HEK293 (cell line): ENCODE measurements at regions not wholly inside any gene's neighbourhood (a gene's known extent, or its start where the extent isn't known, plus 50 kb on each side); places are given as distances from the start of the nearest gene placed in this dataset.

ENCODE experiments used
- CTCF ChIA-PET: fragments of 350-600 bp; formaldehyde crosslinking; extraction: SDS; loops from one replicate; lab custom pipeline; 2021; ENCODE audit warnings: antibody characterized with exemption; lab: Yijun Ruan, JAX
- POLR2A ChIA-PET: fragments of 300-600 bp; formaldehyde crosslinking; extraction: SDS; loops from one replicate; lab custom pipeline; 2020; ENCODE audit warnings: antibody characterized with exemption, inconsistent platforms; lab: Yijun Ruan, JAX
- H3K27ac ChIP-seq: fragments of 200-500 bp; sonication (Bioruptor generic); 2 replicates; pipeline ENCODE4 v1.5.1; 2014; ENCODE audit warnings: low read depth, low read length, control low read depth, inconsistent platforms; ENCODE audit errors: extremely low read depth
- H3K36me3 ChIP-seq, 2 experiments: fragments of 200-500 bp in 1 of 2; sonication (Bioruptor generic) in 1 of 2; 1 replicate in 1 of 2; 2 replicates in 1 of 2; pipeline ENCODE4 v1.5.1; 2014 to 2017; ENCODE audit warnings: inconsistent platforms in 2 of 2, low read length in 2 of 2; ENCODE audit not compliant: control insufficient read depth in 2 of 2, insufficient read depth in 1 of 2
- H3K4me1 ChIP-seq: fragments of 200-500 bp; sonication (Bioruptor generic); 2 replicates; pipeline ENCODE4 v1.5.1; 2014; ENCODE audit warnings: mild to moderate bottlenecking, low read length, inconsistent platforms; ENCODE audit not compliant: control insufficient read depth, insufficient read depth
- H3K4me3 ChIP-seq: 2 replicates; pipeline ENCODE4 v1.5.1; 2011; ENCODE audit warnings: low read depth, mild to moderate bottlenecking, control low read depth, low read length, moderate library complexity
- H3K9me3 ChIP-seq: fragments of 200-500 bp; sonication (Bioruptor generic); 2 replicates; pipeline ENCODE4 v1.5.1; 2014; ENCODE audit warnings: low read depth, low read length, inconsistent platforms; ENCODE audit not compliant: control insufficient read depth, insufficient read depth
- GLIS2 ChIP-seq: fragments of 450-650 bp; formaldehyde crosslinking; IDR thresholded peaks from 2 replicates; pipeline ENCODE4 v1.5.1; 2016; ENCODE audit warnings: missing biosample characterization, missing genetic modification characterization
- HOXC10 ChIP-seq: sonication (generic); formaldehyde crosslinking; IDR thresholded peaks from 2 replicates; pipeline ENCODE4 v1.8.1; 2023; ENCODE audit warnings: mild to moderate bottlenecking, missing genetic modification reagents
- SALL2 ChIP-seq: fragments of 450-650 bp; formaldehyde crosslinking; IDR thresholded peaks from 2 replicates; pipeline ENCODE4 v1.5.0; 2017; ENCODE audit warnings: missing biosample characterization, mild to moderate bottlenecking, missing genetic modification characterization, borderline replicate concordance
- YY1 ChIP-seq: fragments of 450-650 bp; formaldehyde crosslinking; IDR thresholded peaks from 2 replicates; pipeline ENCODE4 v1.5.1; 2018; ENCODE audit warnings: missing biosample characterization, missing genetic modification characterization
- ZBTB7A ChIP-seq: fragments of 450-650 bp; formaldehyde crosslinking; IDR thresholded peaks from 2 replicates; pipeline ENCODE4 v1.5.1; 2016; ENCODE audit warnings: low read depth, missing biosample characterization, missing genetic modification characterization
- ZEB2 ChIP-seq: fragments of 450-650 bp; formaldehyde crosslinking; IDR thresholded peaks from 2 replicates; pipeline ENCODE4 v1.5.1; 2016; ENCODE audit warnings: missing biosample characterization, missing genetic modification characterization
- ZNF112 ChIP-seq: fragments of 450-650 bp; formaldehyde crosslinking; IDR thresholded peaks from 2 replicates; pipeline ENCODE4 v1.5.0; 2017; ENCODE audit warnings: missing biosample characterization, missing genetic modification characterization
- ZNF16 ChIP-seq: fragments of 450-650 bp; formaldehyde crosslinking; IDR thresholded peaks from 2 replicates; pipeline ENCODE4 v1.5.1; 2016; ENCODE audit warnings: low read depth, missing biosample characterization, missing genetic modification characterization
- ZNF174 ChIP-seq: fragments of 450-650 bp; formaldehyde crosslinking; IDR thresholded peaks from 2 replicates; pipeline ENCODE4 v1.5.0; 2017; ENCODE audit warnings: missing biosample characterization, mild to moderate bottlenecking, missing genetic modification characterization
- ZNF184 ChIP-seq: fragments of 450-650 bp; IDR thresholded peaks from 2 replicates; pipeline ENCODE4 v1.5.1; 2018; ENCODE audit warnings: missing biosample characterization, mild to moderate bottlenecking, missing genetic modification characterization
- ZNF19 ChIP-seq: fragments of 450-650 bp; formaldehyde crosslinking; IDR thresholded peaks from 2 replicates; pipeline ENCODE4; 2016; ENCODE audit warnings: missing biosample characterization, missing genetic modification characterization, low read depth
- ZNF2 ChIP-seq: fragments of 450-650 bp; formaldehyde crosslinking; IDR thresholded peaks from 2 replicates; pipeline ENCODE4 v1.5.1; 2016; ENCODE audit warnings: missing biosample characterization, missing genetic modification characterization
- ZNF202 ChIP-seq: fragments of 450-650 bp; formaldehyde crosslinking; IDR thresholded peaks from 2 replicates; pipeline ENCODE4 v1.5.1; 2016; ENCODE audit warnings: missing biosample characterization, missing genetic modification characterization, borderline replicate concordance
- ZNF311 ChIP-seq: fragments of 450-650 bp; formaldehyde crosslinking; IDR thresholded peaks from 2 replicates; pipeline ENCODE4 v1.5.1; 2017; ENCODE audit warnings: missing biosample characterization, missing genetic modification characterization, borderline replicate concordance
- ZNF335 ChIP-seq: fragments of 450-650 bp; formaldehyde crosslinking; conservative IDR thresholded peaks from 2 replicates; pipeline ENCODE4 v1.5.1; 2016; ENCODE audit warnings: missing biosample characterization, missing genetic modification characterization
- ZNF391 ChIP-seq: fragments of 450-650 bp; formaldehyde crosslinking; IDR thresholded peaks from 2 replicates; pipeline ENCODE4 v1.5.1; 2016; ENCODE audit warnings: low read depth, missing biosample characterization, missing genetic modification characterization, borderline replicate concordance
- ZNF394 ChIP-seq: fragments of 450-650 bp; formaldehyde crosslinking; IDR thresholded peaks from 2 replicates; pipeline ENCODE4 v1.5.1; 2016; ENCODE audit warnings: missing biosample characterization, missing genetic modification characterization, mild to moderate bottlenecking, moderate library complexity, borderline replicate concordance
- ZNF433 ChIP-seq: fragments of 450-650 bp; formaldehyde crosslinking; IDR thresholded peaks from 2 replicates; pipeline ENCODE4 v1.5.1; 2016; ENCODE audit warnings: missing biosample characterization, missing genetic modification characterization, low read depth
- ZNF521 ChIP-seq: fragments of 450-650 bp; formaldehyde crosslinking; IDR thresholded peaks from 2 replicates; pipeline ENCODE4 v1.5.1; 2017; ENCODE audit warnings: missing biosample characterization, mild to moderate bottlenecking, missing genetic modification characterization
- ZNF626 ChIP-seq: fragments of 450-650 bp; sonication (Bioruptor Pico); formaldehyde crosslinking; IDR thresholded peaks from 2 replicates; pipeline ENCODE4 v1.5.1; 2018; ENCODE audit warnings: missing biosample characterization, missing genetic modification characterization, inconsistent platforms
- ZNF658 ChIP-seq: fragments of 450-650 bp; formaldehyde crosslinking; IDR thresholded peaks from 2 replicates; pipeline ENCODE4; 2016; ENCODE audit warnings: missing biosample characterization, missing genetic modification characterization
- ZNF677 ChIP-seq: fragments of 450-650 bp; IDR thresholded peaks from 2 replicates; pipeline ENCODE4 v1.5.0; 2018; ENCODE audit warnings: missing biosample characterization, mild to moderate bottlenecking, missing genetic modification characterization, moderate library complexity
- ZNF776 ChIP-seq: fragments of 450-650 bp; formaldehyde crosslinking; IDR thresholded peaks from 2 replicates; pipeline ENCODE4 v1.5.0; 2017; ENCODE audit warnings: missing biosample characterization, missing genetic modification characterization, borderline replicate concordance
- ZNF777 ChIP-seq: fragments of 450-650 bp; formaldehyde crosslinking; IDR thresholded peaks from 2 replicates; pipeline ENCODE4 v1.5.1; 2017; ENCODE audit warnings: missing biosample characterization, missing genetic modification characterization, borderline replicate concordance
- TF ChIP-seq, protein P1 (sequence below): fragments of 450-650 bp; formaldehyde crosslinking; IDR thresholded peaks from 2 replicates; pipeline ENCODE4 v1.5.1; 2016; ENCODE audit warnings: missing biosample characterization, missing genetic modification characterization
- TF ChIP-seq, protein P2 (sequence below): fragments of 450-650 bp; formaldehyde crosslinking; IDR thresholded peaks from 2 replicates; pipeline ENCODE4 v1.5.1; 2016; ENCODE audit warnings: missing biosample characterization, missing genetic modification characterization
- TF ChIP-seq, protein P3 (sequence below): fragments of 450-650 bp; formaldehyde crosslinking; IDR thresholded peaks from 2 replicates; pipeline ENCODE4 v1.5.1; 2016; ENCODE audit warnings: missing biosample characterization, missing genetic modification characterization
- TF ChIP-seq, protein P4 (sequence below): fragments of 450-650 bp; formaldehyde crosslinking; IDR thresholded peaks from 2 replicates; pipeline ENCODE4 v1.5.1; 2016; ENCODE audit warnings: missing biosample characterization, missing genetic modification characterization

DNA sequence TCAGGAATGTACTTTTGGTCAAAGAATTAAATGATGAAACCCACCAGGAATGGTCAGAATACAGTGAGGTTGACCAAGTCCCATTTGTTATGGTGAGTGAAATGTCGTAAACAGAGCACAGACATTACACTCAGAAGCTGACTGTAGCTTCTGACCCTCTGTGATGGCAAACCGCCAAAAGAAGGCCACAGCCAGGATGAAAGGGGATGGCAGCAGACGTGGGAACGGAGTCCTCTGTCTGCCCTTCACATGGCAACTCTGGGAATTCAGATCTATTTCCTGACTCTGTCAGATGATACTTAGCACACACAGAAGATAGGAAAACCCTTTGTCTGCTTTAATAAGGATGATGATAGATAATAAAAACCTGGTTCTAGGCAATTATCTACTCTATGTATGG is 757.1 kb downstream of the SORCS3 start:
- Histone ChIP-seq H3K36me3 (no peaks in the 10 kb centered on the region), H3K9me3 (no peaks in the 10 kb centered on the region), H3K4me1 (no peaks in the 10 kb centered on the region), H3K27ac (no peak overlapping the region), H3K4me3 (no peak overlapping the region)
- ChIA-PET CTCF (interaction anchor here (0.7 kb wide), 1 partner anchor 204 kb away, joined by 3 read pairs; no protein-coding TSS in a partner anchor), POLR2A (no interaction called here)
- no peak for TF ChIP-seq ZNF184
- no peak for TF ChIP-seq GLIS2 (tag by site-specific recombination)
- TF ChIP-seq ZNF2: no peak
- TF ChIP-seq, protein P1, sequence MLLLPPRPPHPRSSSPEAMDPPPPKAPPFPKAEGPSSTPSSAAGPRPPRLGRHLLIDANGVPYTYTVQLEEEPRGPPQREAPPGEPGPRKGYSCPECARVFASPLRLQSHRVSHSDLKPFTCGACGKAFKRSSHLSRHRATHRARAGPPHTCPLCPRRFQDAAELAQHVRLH (tag by site-specific recombination): no peak
- TF ChIP-seq HOXC10: no peak

DNA sequence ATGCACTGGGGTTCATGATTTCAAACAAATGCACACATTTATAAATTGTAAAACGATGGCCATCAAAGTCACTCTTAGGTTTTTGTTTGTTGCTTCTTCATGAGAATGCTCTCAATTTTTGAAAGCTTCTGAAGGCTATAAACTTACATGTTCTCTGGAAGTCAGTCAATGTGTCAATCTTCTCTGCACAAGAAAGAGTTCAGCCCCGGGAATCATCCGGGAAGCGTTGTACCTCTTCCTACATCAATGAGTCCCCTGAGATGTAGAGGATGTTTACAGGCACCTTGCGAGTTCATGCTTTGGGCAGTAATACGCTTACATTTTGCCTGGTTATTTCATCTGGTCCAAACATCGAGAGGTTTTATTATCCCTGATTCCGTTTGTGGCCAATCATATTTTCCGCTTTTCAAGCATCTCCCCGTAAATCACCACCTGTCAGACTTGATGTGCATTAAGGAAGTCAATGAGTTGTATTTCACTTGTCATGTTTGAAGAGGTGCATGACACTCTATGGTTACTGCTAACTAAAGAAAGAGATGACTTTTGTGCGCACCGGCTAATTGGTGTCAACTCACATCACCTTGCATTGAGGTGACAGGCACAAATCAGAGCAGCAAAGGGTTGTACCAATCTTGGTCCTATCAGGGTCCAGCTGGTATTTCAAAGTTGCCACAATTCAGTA is 750.7 kb downstream of the SORCS3 start:
- Histone ChIP-seq H3K27ac (no peak overlapping the region), H3K36me3 (no peaks in the 10 kb centered on the region), H3K9me3 (no peaks in the 10 kb centered on the region), H3K4me1 (no peaks in the 10 kb centered on the region), H3K4me3 (no peak overlapping the region)
- ChIA-PET POLR2A (no interaction called here), CTCF (no interaction called here)
- TF ChIP-seq ZNF174 (tag by site-specific recombination) (no peak), ZNF521 (tag by site-specific recombination) (no peak), ZNF19 (tag by site-specific recombination) (no peak), SALL2 (no peak), ZNF677 (tag by site-specific recombination) (no peak), ZBTB7A (tag by site-specific recombination) (no peak), ZNF202 (no peak), ZNF777 (tag by site-specific recombination) (no peak), ZNF626 (no peak), ZNF776 (tag by site-specific recombination) (no peak), ZNF391 (tag by site-specific recombination) (no peak), ZNF16 (tag by site-specific recombination) (no peak)
- TF ChIP-seq, protein P2, sequence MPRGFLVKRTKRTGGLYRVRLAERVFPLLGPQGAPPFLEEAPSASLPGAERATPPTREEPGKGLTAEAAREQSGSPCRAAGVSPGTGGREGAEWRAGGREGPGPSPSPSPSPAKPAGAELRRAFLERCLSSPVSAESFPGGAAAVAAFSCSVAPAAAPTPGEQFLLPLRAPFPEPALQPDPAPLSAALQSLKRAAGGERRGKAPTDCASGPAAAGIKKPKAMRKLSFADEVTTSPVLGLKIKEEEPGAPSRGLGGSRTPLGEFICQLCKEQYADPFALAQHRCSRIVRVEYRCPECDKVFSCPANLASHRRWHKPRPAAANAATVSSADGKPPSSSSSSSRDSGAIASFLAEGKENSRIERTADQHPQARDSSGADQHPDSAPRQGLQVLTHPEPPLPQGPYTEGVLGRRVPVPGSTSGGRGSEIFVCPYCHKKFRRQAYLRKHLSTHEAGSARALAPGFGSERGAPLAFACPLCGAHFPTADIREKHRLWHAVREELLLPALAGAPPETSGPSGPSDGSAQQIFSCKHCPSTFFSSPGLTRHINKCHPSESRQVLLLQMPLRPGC (tag by site-specific recombination): no peak
- TF ChIP-seq, protein P3, sequence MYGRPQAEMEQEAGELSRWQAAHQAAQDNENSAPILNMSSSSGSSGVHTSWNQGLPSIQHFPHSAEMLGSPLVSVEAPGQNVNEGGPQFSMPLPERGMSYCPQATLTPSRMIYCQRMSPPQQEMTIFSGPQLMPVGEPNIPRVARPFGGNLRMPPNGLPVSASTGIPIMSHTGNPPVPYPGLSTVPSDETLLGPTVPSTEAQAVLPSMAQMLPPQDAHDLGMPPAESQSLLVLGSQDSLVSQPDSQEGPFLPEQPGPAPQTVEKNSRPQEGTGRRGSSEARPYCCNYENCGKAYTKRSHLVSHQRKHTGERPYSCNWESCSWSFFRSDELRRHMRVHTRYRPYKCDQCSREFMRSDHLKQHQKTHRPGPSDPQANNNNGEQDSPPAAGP (tag by site-specific recombination): no peak

DNA sequence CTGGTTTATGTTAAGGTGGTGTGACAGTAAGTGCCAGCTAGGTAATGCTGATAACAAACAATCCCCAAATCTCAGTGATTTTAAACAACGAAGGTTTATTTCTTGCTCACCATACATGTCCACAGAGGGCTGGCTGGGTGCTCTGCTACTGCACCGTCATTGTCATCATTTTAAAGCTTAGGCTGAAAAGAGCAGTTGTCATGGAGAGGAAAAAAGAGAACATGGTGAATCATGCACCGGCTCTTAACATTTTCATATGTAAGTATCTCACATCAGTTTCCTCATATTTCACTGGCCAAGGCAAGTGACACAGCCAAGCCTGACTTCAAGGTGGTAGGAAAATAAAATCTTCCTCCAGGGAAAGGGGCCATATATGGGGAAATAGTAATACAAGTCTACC is 746.9 kb downstream of the SORCS3 start:
- Histone ChIP-seq H3K9me3 (no peaks in the 10 kb centered on the region), H3K4me3 (no peak overlapping the region)
- POLR2A ChIA-PET: no interaction called here
- TF ChIP-seq ZNF433 (tag by site-specific recombination) (no peak), ZEB2 (tag by site-specific recombination) (no peak), ZNF311 (tag by site-specific recombination) (no peak), ZNF112 (tag by site-specific recombination) (no peak), ZNF335 (tag by site-specific recombination) (no peak), ZNF658 (tag by site-specific recombination) (no peak), ZNF394 (tag by site-specific recombination) (no peak), YY1 (tag by site-specific recombination) (no peak)
- TF ChIP-seq, protein P4, sequence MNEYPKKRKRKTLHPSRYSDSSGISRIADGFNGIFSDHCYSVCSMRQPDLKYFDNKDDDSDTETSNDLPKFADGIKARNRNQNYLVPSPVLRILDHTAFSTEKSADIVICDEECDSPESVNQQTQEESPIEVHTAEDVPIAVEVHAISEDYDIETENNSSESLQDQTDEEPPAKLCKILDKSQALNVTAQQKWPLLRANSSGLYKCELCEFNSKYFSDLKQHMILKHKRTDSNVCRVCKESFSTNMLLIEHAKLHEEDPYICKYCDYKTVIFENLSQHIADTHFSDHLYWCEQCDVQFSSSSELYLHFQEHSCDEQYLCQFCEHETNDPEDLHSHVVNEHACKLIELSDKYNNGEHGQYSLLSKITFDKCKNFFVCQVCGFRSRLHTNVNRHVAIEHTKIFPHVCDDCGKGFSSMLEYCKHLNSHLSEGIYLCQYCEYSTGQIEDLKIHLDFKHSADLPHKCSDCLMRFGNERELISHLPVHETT: no peak
- TF ChIP-seq, all 188 proteins: peak for 0
- H3K4me1 ChIP-seq: no peaks in the 10 kb centered on the region
- CTCF ChIA-PET: no interaction called here
- no peaks in the 10 kb centered on the region for H3K36me3 ChIP-seq
- no peak overlapping the region for H3K27ac ChIP-seq
